T-cell (primary cell): ENCODE measurements at regions not wholly inside any gene's neighbourhood (a gene's known extent, or its start where the extent isn't known, plus 50 kb on each side); places are given as distances from the start of the nearest gene placed in this dataset.

Experiments
- ATAC-seq, 4 experiments: fragments of 200-7000 bp in 3 of 4; fragments of 150-1000 bp in 1 of 4; cut with Tn5 transposase; replicated peaks in 1 of 4; 1 replicate in 3 of 4; 2 replicates in 1 of 4; pipeline ENCODE4 v1.10.0; 2021; ENCODE audit warnings: moderate library complexity in 3 of 4, mild to moderate bottlenecking in 2 of 4, moderate number of reproducible peaks in 1 of 4
- CTCF ChIA-PET, 2 donors: fragments of 300-600 bp; sonication (Branson Sonifier 250); formaldehyde crosslinking; loops; one replicate each; lab custom pipeline; 2022; ENCODE audit warnings: antibody characterized with exemption in 2 of 2; lab: Charles Lee
- POLR2A ChIA-PET, 2 donors: fragments of 300-600 bp; sonication (Branson Sonifier 250); formaldehyde crosslinking; loops; one replicate each; lab custom pipeline; 2022; ENCODE audit warnings: antibody characterized with exemption in 2 of 2; lab: Charles Lee
- DNase-seq, 35 experiments: peaks; one replicate each; pipeline versions ENCODE4 v3.0.0 to v3.0.0-alpha.2; 2013 to 2023
- H3K27ac ChIP-seq: one replicate; pipeline ENCODE4 v1.5.1; 2013; ENCODE audit warnings: low read length
- H3K27me3 ChIP-seq, 2 experiments: replicated peaks in 1 of 2; 1 replicate in 1 of 2; 2 replicates in 1 of 2; pipeline versions ENCODE4 v1.6.1 to v1.7.0; 2013; ENCODE audit warnings: low read length in 1 of 2, mixed read lengths in 1 of 2; ENCODE audit not compliant: control insufficient read depth in 2 of 2, insufficient read depth in 2 of 2; ENCODE audit errors: extremely low read depth in 1 of 2
- H3K36me3 ChIP-seq, 2 donors: 1 replicate in 1 of 2; 2 replicates in 1 of 2; pipeline versions ENCODE4 v1.6.1 to v1.7.0; 2013; ENCODE audit warnings: low read length in 1 of 2; ENCODE audit not compliant: control insufficient read depth in 2 of 2, insufficient read depth in 1 of 2; ENCODE audit errors: extremely low read depth in 1 of 2
- H3K4me1 ChIP-seq, 2 experiments: 1 replicate in 1 of 2; 2 replicates in 1 of 2; pipeline versions ENCODE4 v1.6.1 to v1.7.0; 2013; ENCODE audit warnings: low read length in 2 of 2, mixed read lengths in 1 of 2; ENCODE audit not compliant: insufficient read depth in 2 of 2, control insufficient read depth in 1 of 2; ENCODE audit errors: extremely low read depth in 1 of 2
- H3K4me3 ChIP-seq, 2 donors: 1 replicate in 1 of 2; 2 replicates in 1 of 2; pipeline versions ENCODE4 v1.5.1 to v1.7.0; 2013; ENCODE audit warnings: mild to moderate bottlenecking in 2 of 2, low read length in 1 of 2, moderate library complexity in 1 of 2; ENCODE audit not compliant: control insufficient read depth in 1 of 2; ENCODE audit errors: extremely low read depth in 1 of 2
- H3K9me3 ChIP-seq: 2 replicates; pipeline ENCODE4 v1.7.0; 2013
- H3K27ac Mint-ChIP-seq, 2 donors: one replicate each; pipeline ENCODE4 v1.8.0; 2020 to 2021; ENCODE audit warnings: mild to moderate bottlenecking in 2 of 2, mixed read lengths in 2 of 2
- H3K27me3 Mint-ChIP-seq, 2 donors: one replicate each; pipeline ENCODE4 v1.8.0; 2021 to 2022; ENCODE audit warnings: mixed read lengths in 2 of 2
- H3K36me3 Mint-ChIP-seq: one replicate; pipeline ENCODE4 v1.8.0; 2021; ENCODE audit warnings: mixed read lengths
- H3K4me1 Mint-ChIP-seq, 3 donors: one replicate each; pipeline ENCODE4 v1.8.0; 2020 to 2022; ENCODE audit warnings: mixed read lengths in 3 of 3, mild to moderate bottlenecking in 1 of 3
- H3K4me3 Mint-ChIP-seq, 3 donors: one replicate each; pipeline ENCODE4 v1.8.0; 2020 to 2022; ENCODE audit warnings: mild to moderate bottlenecking in 3 of 3, mixed read lengths in 3 of 3, moderate library complexity in 3 of 3
- H3K9me3 Mint-ChIP-seq, 3 donors: one replicate each; pipeline ENCODE4 v1.8.0; 2020 to 2022; ENCODE audit warnings: mixed read lengths in 3 of 3
- WGBS: methylation state at CpG from one replicate; pipeline ENCODE4 v1.1.5; 2013; ENCODE audit warnings: missing lambda C conversion rate; ENCODE audit not compliant: insufficient coverage; 5-methylcytosine and 5-hydroxymethylcytosine counted together

DNA sequence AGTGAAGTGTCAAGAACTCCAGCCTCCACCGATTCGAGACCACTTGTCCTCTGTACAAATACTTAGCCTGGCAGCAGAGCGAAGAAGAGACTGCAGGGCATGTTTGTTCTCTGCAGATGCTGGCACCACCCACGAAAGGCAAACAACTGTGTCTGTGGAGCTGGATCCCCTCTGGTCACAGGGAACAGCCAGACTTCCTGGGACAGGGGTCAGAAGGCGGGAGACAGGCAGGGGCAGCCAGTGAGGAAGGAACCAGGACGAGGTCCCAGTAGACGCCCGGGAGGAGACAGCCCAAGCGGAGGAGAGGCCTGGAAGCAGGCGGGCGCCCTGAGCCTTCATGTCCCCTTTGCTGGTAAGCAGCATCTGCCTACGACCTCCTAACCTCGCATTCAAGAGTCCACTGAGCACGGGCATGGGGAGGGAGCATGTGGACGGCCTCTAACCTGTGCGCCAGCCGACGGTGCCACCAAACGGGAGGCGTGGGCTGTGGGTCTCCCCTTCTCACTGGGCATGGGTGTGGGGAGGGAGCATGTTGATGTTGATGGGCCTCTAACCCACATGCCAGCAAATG, 265.5 kb downstream of the DLL1 start:
- DNase-seq (peak in 1 of 35 experiments; percentile 5), ATAC-seq (no peak)
- no peak overlapping the region for H3K4me3 Mint-ChIP-seq
- H3K4me3 ChIP-seq, result no peak overlapping the region
- peaks cover 0 to 7% of the 10 kb centered on the region in 2 experiments for H3K4me1 ChIP-seq
- no peaks in the 10 kb centered on the region for H3K36me3 Mint-ChIP-seq
- H3K9me3 Mint-ChIP-seq, result no peaks in the 10 kb centered on the region
- H3K9me3 ChIP-seq, result no peaks in the 10 kb centered on the region
- no peak overlapping the region for H3K27ac Mint-ChIP-seq
- ChIA-PET CTCF (no interaction called here), POLR2A (no interaction called here)
- H3K36me3 ChIP-seq, result no peaks in the 10 kb centered on the region
- no peaks in the 10 kb centered on the region for H3K4me1 Mint-ChIP-seq
- 89% methylated on average over 19 of the region's 20 CpGs for WGBS
- no peak overlapping the region for H3K27ac ChIP-seq
- peaks cover 12 to 15% of the 10 kb centered on the region in 2 donors for H3K27me3 Mint-ChIP-seq
- peaks cover 0 to 28% of the 10 kb centered on the region in 2 experiments for H3K27me3 ChIP-seq

DNA sequence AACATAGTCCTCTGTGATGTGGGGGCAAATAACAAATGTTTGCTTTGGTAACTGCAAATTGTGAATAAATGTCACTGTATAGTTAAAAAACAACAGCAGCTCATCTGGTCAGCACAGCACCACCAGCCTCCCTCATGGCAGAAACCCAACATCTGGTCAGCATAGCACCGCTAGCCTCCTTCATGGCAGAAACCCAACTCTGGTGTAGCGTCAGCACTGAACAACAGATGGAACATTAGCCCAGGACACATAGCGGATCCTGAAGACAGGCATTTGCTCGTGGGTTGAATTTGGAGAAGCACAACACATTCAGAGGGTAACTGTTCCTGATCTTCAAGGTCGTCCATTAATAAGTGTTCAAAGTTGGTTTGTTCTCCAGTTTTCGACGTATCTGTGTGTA, 265.9 kb downstream of the DLL1 start:
- ATAC-seq, result no peak
- no peaks in the 10 kb centered on the region for H3K9me3 ChIP-seq
- ChIA-PET POLR2A (no interaction called here), CTCF (no interaction called here)
- peaks cover 0 to 7% of the 10 kb centered on the region in 2 experiments for H3K4me1 ChIP-seq
- Mint-ChIP-seq H3K36me3 (no peaks in the 10 kb centered on the region), H3K27ac (no peak overlapping the region), H3K9me3 (no peaks in the 10 kb centered on the region), H3K27me3 (peaks cover 12 to 15% of the 10 kb centered on the region in 2 donors), H3K4me1 (no peaks in the 10 kb centered on the region), H3K4me3 (no peak overlapping the region)
- H3K36me3 ChIP-seq, result no peaks in the 10 kb centered on the region
- no peak overlapping the region for H3K27ac ChIP-seq
- H3K27me3 ChIP-seq, result peaks cover 0 to 28% of the 10 kb centered on the region in 2 experiments
- H3K4me3 ChIP-seq, result no peak overlapping the region
- DNase-seq, result no peak
- WGBS, result 73% methylated on average over 6 of the region's 7 CpGs

DNA sequence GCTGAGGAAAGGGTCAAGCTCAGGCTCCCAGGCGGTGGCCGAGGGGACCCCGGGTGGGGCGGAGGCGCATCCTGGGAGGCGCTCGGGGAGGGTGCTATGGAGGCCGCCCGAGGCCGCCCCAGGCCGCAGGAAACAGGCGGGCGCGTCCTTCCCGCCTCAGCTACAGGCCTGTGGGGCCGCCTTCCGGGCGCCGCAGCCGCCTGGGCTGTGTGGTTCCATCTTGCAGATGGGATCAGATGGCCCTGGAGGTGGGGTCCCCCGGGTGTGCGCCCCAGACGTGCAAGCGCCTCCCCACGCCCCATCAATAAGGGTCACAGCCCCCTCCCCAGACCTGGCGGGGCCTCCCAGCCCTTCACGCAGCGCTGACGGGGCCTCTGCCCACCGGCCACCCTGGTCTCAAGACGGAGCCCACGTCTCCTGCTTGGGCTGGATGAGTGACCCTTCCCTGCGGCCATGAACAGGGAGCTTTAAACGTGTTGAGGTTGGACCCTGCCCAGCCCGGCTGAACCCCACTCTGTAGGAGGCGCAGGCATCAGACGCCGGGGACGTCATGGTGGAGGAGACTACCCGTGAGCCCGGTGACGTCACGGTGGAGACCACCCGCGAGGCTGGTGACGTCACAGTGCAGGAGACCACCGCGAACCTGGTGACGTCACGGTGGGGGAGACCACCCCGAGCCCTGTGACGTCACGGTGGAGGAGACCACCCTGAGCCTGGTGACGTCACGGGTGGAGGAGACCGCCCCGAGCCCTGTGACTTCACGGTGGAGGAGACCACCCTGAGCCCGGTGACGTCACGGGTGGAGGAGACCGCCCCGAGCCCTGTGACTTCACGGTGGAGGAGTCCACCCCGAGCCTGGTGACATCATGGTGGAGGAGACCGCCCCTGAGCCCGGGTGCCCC, 267.0 kb downstream of the DLL1 start:
- peaks cover 0 to 36% of the 10 kb centered on the region in 2 experiments for H3K27me3 ChIP-seq
- no peak overlapping the region for H3K4me3 Mint-ChIP-seq
- H3K4me3 ChIP-seq, result no peak overlapping the region
- no peaks in the 10 kb centered on the region for H3K4me1 Mint-ChIP-seq
- H3K36me3 ChIP-seq, result no peaks in the 10 kb centered on the region
- 90% methylated on average over 66 of the region's 67 CpGs for WGBS
- ChIA-PET POLR2A (no interaction called here), CTCF (no interaction called here)
- no peak for ATAC-seq
- no peaks in the 10 kb centered on the region for H3K9me3 Mint-ChIP-seq
- peak in 4 of 35 experiments; percentile 2 to 22 (median 12) for DNase-seq
- H3K36me3 Mint-ChIP-seq, result no peaks in the 10 kb centered on the region
- H3K9me3 ChIP-seq, result no peaks in the 10 kb centered on the region
- H3K4me1 ChIP-seq, result peaks cover 0 to 7% of the 10 kb centered on the region in 2 experiments
- H3K27ac ChIP-seq, result no peak overlapping the region
- H3K27me3 Mint-ChIP-seq, result peaks cover 15 to 17% of the 10 kb centered on the region in 2 donors
- no peak overlapping the region for H3K27ac Mint-ChIP-seq

DNA sequence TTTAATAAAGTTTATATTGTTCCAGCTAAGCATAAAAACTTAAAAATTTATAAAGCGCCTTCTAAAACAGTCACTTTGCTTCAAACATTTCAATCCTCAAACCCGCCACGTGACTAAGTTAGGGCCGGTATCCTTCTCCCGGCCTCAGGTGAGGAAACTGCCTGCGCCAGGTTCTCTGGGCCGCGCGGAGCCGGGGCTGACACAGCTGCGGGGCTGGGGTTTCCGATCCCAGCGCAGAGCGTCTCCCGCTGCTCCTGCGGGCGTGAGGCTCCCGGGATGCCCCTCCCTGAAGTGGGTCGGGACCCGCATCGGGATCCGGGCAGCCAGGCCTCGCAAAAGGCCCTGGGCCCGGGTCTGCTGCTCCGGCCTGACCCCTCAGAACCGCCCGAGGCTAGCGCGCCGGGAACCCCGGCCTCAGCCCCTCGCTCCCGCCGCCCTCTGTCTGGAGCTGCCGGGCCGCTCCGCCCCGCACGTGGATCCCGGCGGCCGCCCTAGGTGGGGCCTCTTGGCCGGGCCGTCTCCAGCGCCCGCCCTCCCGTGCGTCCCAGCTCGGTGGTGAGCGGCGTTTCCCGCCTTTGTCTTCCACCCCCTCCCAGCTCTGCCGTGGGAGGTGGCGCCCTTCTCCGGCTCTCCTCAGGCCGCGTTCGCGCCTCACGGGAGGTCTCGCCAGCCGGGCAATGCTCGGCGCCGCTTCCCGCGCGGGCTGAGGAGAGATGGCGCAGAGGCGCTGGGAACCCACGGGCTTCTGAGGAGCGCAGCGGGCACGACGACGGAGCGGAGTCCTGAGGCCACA, 267.9 kb downstream of the DLL1 start:
- Mint-ChIP-seq H3K36me3 (no peaks in the 10 kb centered on the region), H3K4me3 (no peak overlapping the region), H3K4me1 (no peaks in the 10 kb centered on the region), H3K9me3 (no peaks in the 10 kb centered on the region), H3K27me3 (peaks cover 20 to 22% of the 10 kb centered on the region in 2 donors), H3K27ac (no peak overlapping the region)
- ChIA-PET POLR2A (no interaction called here), CTCF (no interaction called here)
- Histone ChIP-seq H3K4me3 (no peak overlapping the region), H3K36me3 (no peaks in the 10 kb centered on the region), H3K4me1 (peaks cover 0 to 7% of the 10 kb centered on the region in 2 experiments), H3K9me3 (no peaks in the 10 kb centered on the region), H3K27ac (no peak overlapping the region), H3K27me3 (peaks cover 0 to 42% of the 10 kb centered on the region in 2 experiments)
- peak in 2 of 35 experiments; percentile 3 to 4 for DNase-seq
- no peak for ATAC-seq
- WGBS, result 43% methylated on average over 76 of the region's 77 CpGs

DNA sequence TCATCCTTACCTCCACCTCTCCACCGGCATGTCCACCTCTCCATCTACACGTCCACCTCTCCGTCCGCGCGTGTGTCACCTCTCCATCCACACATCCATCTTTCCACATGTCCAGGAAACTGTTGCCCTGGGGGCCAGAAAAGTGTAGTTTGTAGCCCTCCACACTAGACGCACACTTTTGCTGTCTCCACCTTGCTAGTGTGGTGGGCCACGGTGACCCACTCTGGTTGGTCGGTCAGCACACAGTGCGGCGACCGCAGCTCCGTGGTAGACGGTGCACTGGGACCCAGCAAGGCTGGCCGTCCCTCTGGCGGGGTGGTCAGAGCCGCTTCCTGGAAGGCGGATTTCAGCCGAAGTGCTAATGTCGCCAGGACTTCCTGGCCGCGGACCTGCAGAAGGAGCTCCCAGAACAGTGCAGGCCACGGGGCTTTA, 268.6 kb downstream of the DLL1 start:
- WGBS, result 94% methylated on average over 19 of the region's 23 CpGs
- Histone ChIP-seq H3K36me3 (no peaks in the 10 kb centered on the region), H3K27me3 (peaks cover 0 to 42% of the 10 kb centered on the region in 2 experiments), H3K4me3 (no peak overlapping the region), H3K27ac (no peak overlapping the region), H3K9me3 (no peaks in the 10 kb centered on the region), H3K4me1 (peaks cover 0 to 7% of the 10 kb centered on the region in 2 experiments)
- peak in 2 of 35 experiments; percentile 1 to 3 for DNase-seq
- H3K36me3 Mint-ChIP-seq, result no peaks in the 10 kb centered on the region
- ATAC-seq, result no peak
- H3K27me3 Mint-ChIP-seq, result peaks cover 22% of the 10 kb centered on the region in 2 donors
- CTCF ChIA-PET, result no interaction called here
- H3K27ac Mint-ChIP-seq, result no peak overlapping the region
- H3K9me3 Mint-ChIP-seq, result no peaks in the 10 kb centered on the region
- POLR2A ChIA-PET, result no interaction called here
- H3K4me1 Mint-ChIP-seq, result no peaks in the 10 kb centered on the region
- no peak overlapping the region for H3K4me3 Mint-ChIP-seq

DNA sequence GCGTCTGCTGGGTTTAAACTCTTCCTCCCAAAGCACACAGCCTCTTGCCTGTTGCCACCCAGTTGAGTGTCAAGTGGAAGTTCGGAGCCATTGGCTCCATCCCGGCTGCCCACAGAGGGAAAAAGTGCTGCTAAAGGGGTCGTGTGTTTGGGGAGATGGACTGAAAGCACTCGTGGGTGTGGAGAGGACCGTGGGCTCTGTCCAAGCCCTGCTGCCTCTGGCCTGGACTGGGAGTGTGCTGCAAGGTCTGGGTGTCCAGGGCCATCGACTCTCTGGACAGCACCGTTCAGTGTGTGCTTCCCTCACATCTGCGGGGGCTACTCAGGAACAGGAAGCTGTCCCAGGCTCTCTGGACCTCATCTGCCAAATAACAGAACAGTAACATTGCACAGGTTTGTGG, 269.3 kb downstream of the DLL1 start:
- H3K4me1 ChIP-seq, result peaks cover 0 to 7% of the 10 kb centered on the region in 2 experiments
- no peak overlapping the region for H3K4me3 ChIP-seq
- no peak overlapping the region for H3K4me3 Mint-ChIP-seq
- peaks cover 25 to 29% of the 10 kb centered on the region in 2 donors for H3K27me3 Mint-ChIP-seq
- DNase-seq (peak in 1 of 35 experiments; percentile 4), ATAC-seq (no peak)
- H3K27me3 ChIP-seq, result peaks cover 0 to 42% of the 10 kb centered on the region in 2 experiments
- H3K27ac Mint-ChIP-seq, result no peak overlapping the region
- no peaks in the 10 kb centered on the region for H3K4me1 Mint-ChIP-seq
- 65% methylated on average over 8 of the region's 9 CpGs for WGBS
- no peaks in the 10 kb centered on the region for H3K9me3 Mint-ChIP-seq
- ChIA-PET POLR2A (no interaction called here), CTCF (no interaction called here)
- no peak overlapping the region for H3K27ac ChIP-seq
- no peaks in the 10 kb centered on the region for H3K36me3 ChIP-seq
- H3K36me3 Mint-ChIP-seq, result no peaks in the 10 kb centered on the region
- no peaks in the 10 kb centered on the region for H3K9me3 ChIP-seq
